GM19238 (cell line): ENCODE measurements at regions not wholly inside any gene's neighbourhood (a gene's known extent, or its start where the extent isn't known, plus 50 kb on each side); places are given as distances from the start of the nearest gene placed in this dataset.

Experiments
- DNase-seq: peaks from one replicate; pipeline ENCODE4 v3.0.0; 2011; ENCODE audit warnings: low spot score; ENCODE audit not compliant: insufficient read length

GRCh38 chr6:21420926-21421325, 172.6 kb upstream of the SOX4 start:
- DNase-seq: no peak

- no peak for DNase-seq
Observed at GRCh38 chr6:21423106-21423854, 170.3 kb upstream of the SOX4 start.

- DNase-seq: no peak
Observed at GRCh38 chr6:21426841-21427490, 166.6 kb upstream of the SOX4 start.

GRCh38 chr6:21429291-21429690, 164.3 kb upstream of the SOX4 start:
- no peak for DNase-seq

- no peak for DNase-seq
Observed at GRCh38 chr6:21431526-21431925, 162.0 kb upstream of the SOX4 start.

- no peak for DNase-seq
Observed at GRCh38 chr6:21436625-21437024, 156.9 kb upstream of the SOX4 start.

- DNase-seq: no peak
Observed at GRCh38 chr6:21437581-21437980, 156.0 kb upstream of the SOX4 start.

- peak; percentile 52 for DNase-seq
Observed at GRCh38 chr6:21438237-21438985, 155.1 kb upstream of the SOX4 start.

GRCh38 chr6:21438986-21439352, 154.6 kb upstream of the SOX4 start:
- peak; percentile 13 for DNase-seq

- no peak for DNase-seq
Observed at GRCh38 chr6:21441386-21441785, 152.2 kb upstream of the SOX4 start.

- no peak for DNase-seq
Observed at GRCh38 chr6:21442874-21443273, 150.7 kb upstream of the SOX4 start.

GRCh38 chr6:21444711-21445260, 148.8 kb upstream of the SOX4 start:
- DNase-seq: no peak

- DNase-seq: no peak
Observed at GRCh38 chr6:21447987-21448386, 145.6 kb upstream of the SOX4 start.

- DNase-seq: no peak
Observed at GRCh38 chr6:21448485-21449109, 145.0 kb upstream of the SOX4 start.

GRCh38 chr6:21450149-21450548, 143.4 kb upstream of the SOX4 start:
- DNase-seq: no peak

- DNase-seq: no peak
Observed at GRCh38 chr6:21450628-21451027, 142.9 kb upstream of the SOX4 start.

GRCh38 chr6:21451546-21452013, 142.0 kb upstream of the SOX4 start:
- no peak for DNase-seq

GRCh38 chr6:21454262-21454661, 139.3 kb upstream of the SOX4 start:
- no peak for DNase-seq

- no peak for DNase-seq
Observed at GRCh38 chr6:21455071-21455470, 138.5 kb upstream of the SOX4 start.

GRCh38 chr6:21457647-21458046, 135.9 kb upstream of the SOX4 start:
- no peak for DNase-seq

GRCh38 chr6:21459641-21460040, 133.9 kb upstream of the SOX4 start:
- no peak for DNase-seq
